B cell (primary cell): ENCODE measurements at regions not wholly inside any gene's neighbourhood (a gene's known extent, or its start where the extent isn't known, plus 50 kb on each side); places are given as distances from the start of the nearest gene placed in this dataset.

Experiments
- ATAC-seq: fragments of 200-7000 bp; cut with Tn5 transposase; one replicate; pipeline ENCODE4 v1.10.0; 2021; ENCODE audit warnings: low read depth, mild to moderate bottlenecking, moderate number of reproducible peaks, moderate library complexity
- CTCF ChIA-PET: fragments of 350-600 bp; sonication (Branson Sonifier 250); formaldehyde crosslinking; loops from one replicate; lab custom pipeline; 2021; ENCODE audit warnings: antibody characterized with exemption, inconsistent platforms; lab: Charles Lee
- POLR2A ChIA-PET: fragments of 350-600 bp; sonication (Branson Sonifier 250); formaldehyde crosslinking; loops from one replicate; lab custom pipeline; 2021; ENCODE audit warnings: antibody characterized with exemption; lab: Charles Lee
- DNase-seq: peaks from one replicate; pipeline ENCODE4 v3.0.0; 2013
- H2AFZ ChIP-seq: 2 replicates; pipeline ENCODE4 v1.6.1; 2012; ENCODE audit warnings: mild to moderate bottlenecking, low read depth, low read length; ENCODE audit not compliant: insufficient read depth, poor library complexity, severe bottlenecking
- H3K27ac ChIP-seq, 2 donors: 1 replicate in 1 of 2; 2 replicates in 1 of 2; pipeline ENCODE4 v1.5.1; 2012 to 2013; ENCODE audit warnings: low read length in 2 of 2, mild to moderate bottlenecking in 2 of 2, moderate library complexity in 1 of 2
- H3K27me3 ChIP-seq, 4 experiments: fragments of 200-600 bp in 1 of 4; sonication (generic) in 1 of 4; replicated peaks in 1 of 4; 1 replicate in 2 of 4; 2 replicates in 2 of 4; pipeline versions ENCODE4 v1.6.1 to v1.7.0; 2013 to 2016; ENCODE audit warnings: low read length in 3 of 4, mild to moderate bottlenecking in 2 of 4, mixed read lengths in 1 of 4, moderate library complexity in 1 of 4; ENCODE audit not compliant: insufficient read depth in 4 of 4, control insufficient read depth in 3 of 4; ENCODE audit errors: control extremely low read depth in 1 of 4
- H3K36me3 ChIP-seq, 2 experiments: replicated peaks in 1 of 2; 1 replicate in 1 of 2; 2 replicates in 1 of 2; pipeline versions ENCODE4 v1.6.1 to v1.7.1; 2013; ENCODE audit warnings: low read length in 1 of 2; ENCODE audit not compliant: insufficient read depth in 2 of 2, control insufficient read depth in 1 of 2; ENCODE audit errors: control extremely low read depth in 1 of 2, extremely low read depth in 1 of 2
- H3K4me1 ChIP-seq, 2 donors: fragments of 200-600 bp in 1 of 2; sonication (generic) in 1 of 2; 1 replicate in 1 of 2; 2 replicates in 1 of 2; pipeline versions ENCODE4 v1.5.1 to v1.6.1; 2013 to 2017; ENCODE audit warnings: low read length in 2 of 2; ENCODE audit not compliant: control insufficient read depth in 2 of 2, insufficient read depth in 2 of 2
- H3K4me2 ChIP-seq: replicated peaks from 2 replicates; pipeline ENCODE3; 2012; ENCODE audit warnings: mild to moderate bottlenecking, low read depth, low read length; ENCODE audit not compliant: poor library complexity, severe bottlenecking
- H3K4me3 ChIP-seq, 5 experiments: fragments of 200-600 bp in 1 of 5; sonication (generic) in 1 of 5; 1 replicate in 3 of 5; 2 replicates in 2 of 5; pipeline versions ENCODE4 v1.5.1 to v1.7.0; 2011 to 2016; ENCODE audit warnings: low read length in 4 of 5, mild to moderate bottlenecking in 4 of 5, low read depth in 2 of 5, control low read depth in 1 of 5, moderate library complexity in 1 of 5; ENCODE audit not compliant: insufficient read depth in 1 of 5; ENCODE audit errors: control extremely low read depth in 1 of 5, extremely low read depth in 1 of 5
- H3K79me2 ChIP-seq: fragments of 200-600 bp; sonication (generic); one replicate; pipeline ENCODE4 v1.6.0; 2016; ENCODE audit warnings: low read length; ENCODE audit not compliant: control insufficient read depth, insufficient read depth
- H3K9ac ChIP-seq: fragments of 200-600 bp; sonication (generic); 2 replicates; pipeline ENCODE4 v1.6.1; 2017; ENCODE audit warnings: mild to moderate bottlenecking, low read length, moderate library complexity
- H3K9me3 ChIP-seq, 3 donors: one replicate each; pipeline versions ENCODE4 v1.6.1 to v1.7.1; 2013; ENCODE audit warnings: low read length in 2 of 3; ENCODE audit not compliant: control insufficient read depth in 2 of 3, insufficient read depth in 1 of 3; ENCODE audit errors: control extremely low read depth in 1 of 3
- H4K20me1 ChIP-seq: 2 replicates; pipeline ENCODE4 v1.6.0; 2012; ENCODE audit warnings: mild to moderate bottlenecking, low read length; ENCODE audit not compliant: insufficient read depth, control insufficient read depth, poor library complexity, severe bottlenecking
- H3K27ac Mint-ChIP-seq: one replicate; pipeline ENCODE4 v1.8.0; 2021; ENCODE audit warnings: mixed read lengths
- H3K27me3 Mint-ChIP-seq: one replicate; pipeline ENCODE4 v1.8.0; 2021; ENCODE audit warnings: mixed read lengths
- H3K4me1 Mint-ChIP-seq: one replicate; pipeline ENCODE4 v1.8.0; 2021; ENCODE audit warnings: mixed read lengths
- H3K4me3 Mint-ChIP-seq: one replicate; pipeline ENCODE4 v1.8.0; 2021; ENCODE audit warnings: mixed read lengths
- H3K9me3 Mint-ChIP-seq: one replicate; pipeline ENCODE4 v1.8.0; 2022; ENCODE audit warnings: mixed read lengths; ENCODE audit not compliant: insufficient read depth
- CTCF ChIP-seq: fragments of 200-600 bp; IDR thresholded peaks from one replicate; pipeline ENCODE4 v1.8.0; 2022; ENCODE audit warnings: antibody characterized with exemption, mild to moderate bottlenecking
- EZH2 ChIP-seq: IDR thresholded peaks from 2 replicates; pipeline ENCODE4 v1.6.1; 2012; ENCODE audit warnings: borderline replicate concordance, low read depth, mild to moderate bottlenecking, moderate library complexity, low read length; ENCODE audit not compliant: insufficient read depth, poor library complexity, severe bottlenecking
- whole genome bisulfite sequencing: methylation state at CpG from one replicate; pipeline ENCODE4 v1.1.5; 2013; ENCODE audit warnings: missing lambda C conversion rate; ENCODE audit not compliant: insufficient coverage; 5-methylcytosine and 5-hydroxymethylcytosine counted together
- intact Hi-C: fragments of 100-400 bp; cut with micrococcal nuclease; formaldehyde crosslinking; loops from one replicate; pipeline ENCODE4 v1.10.0; 2022

GRCh38 chr2:236632295-236633218 lies 62.9 kb downstream of the ACKR3 start:
- Histone ChIP-seq H3K79me2 (no peaks in the 10 kb centered on the region), H3K27me3 (no peaks in the 10 kb centered on the region), H3K4me1 (no peaks in the 10 kb centered on the region), H3K27ac (no peak overlapping the region), H3K9me3 (no peaks in the 10 kb centered on the region), H2AFZ (no peak overlapping the region), H3K36me3 (no peaks in the 10 kb centered on the region), H4K20me1 (no peaks in the 10 kb centered on the region), H3K9ac (no peak overlapping the region), H3K4me3 (no peak overlapping the region), H3K4me2 (no peak overlapping the region)
- 86% methylated on average over 10 of the region's 11 CpGs for WGBS
- intact Hi-C loops, result no loop called here
- Mint-ChIP-seq H3K4me3 (no peak overlapping the region), H3K4me1 (no peaks in the 10 kb centered on the region), H3K27me3 (peaks cover 2% of the 10 kb centered on the region), H3K9me3 (no peaks in the 10 kb centered on the region), H3K27ac (no peak overlapping the region)
- POLR2A ChIA-PET, result no interaction called here
- CTCF ChIA-PET, result no interaction called here
- TF ChIP-seq EZH2 (no peak), CTCF (no peak)
- ATAC-seq (no peak), DNase-seq (no peak)

GRCh38 chr2:236633219-236633570 lies 63.6 kb downstream of the ACKR3 start:
- CTCF ChIA-PET, result no interaction called here
- H3K9me3 Mint-ChIP-seq, result no peaks in the 10 kb centered on the region
- no peak overlapping the region for H3K4me3 Mint-ChIP-seq
- no peak overlapping the region for H2AFZ ChIP-seq
- 68% methylated on average over 5 of the region's 5 CpGs for WGBS
- H3K4me1 Mint-ChIP-seq, result no peaks in the 10 kb centered on the region
- intact Hi-C loops, result no loop called here
- POLR2A ChIA-PET, result no interaction called here
- TF ChIP-seq EZH2, result no peak
- no peak for TF ChIP-seq CTCF
- H4K20me1 ChIP-seq, result no peaks in the 10 kb centered on the region
- no peak overlapping the region for H3K27ac Mint-ChIP-seq
- DNase-seq (no peak), ATAC-seq (no peak)
- no peaks in the 10 kb centered on the region for H3K36me3 ChIP-seq
- H3K27me3 Mint-ChIP-seq, result peaks cover 2% of the 10 kb centered on the region
- H3K9ac ChIP-seq, result no peak overlapping the region
- no peaks in the 10 kb centered on the region for H3K27me3 ChIP-seq
- H3K79me2 ChIP-seq, result no peaks in the 10 kb centered on the region
- H3K4me3 ChIP-seq, result no peak overlapping the region
- H3K9me3 ChIP-seq, result no peaks in the 10 kb centered on the region
- H3K4me1 ChIP-seq, result no peaks in the 10 kb centered on the region
- no peak overlapping the region for H3K27ac ChIP-seq
- H3K4me2 ChIP-seq, result no peak overlapping the region
